HG03175 (cell line): ENCODE measurements at regions not wholly inside any gene's neighbourhood (a gene's known extent, or its start where the extent isn't known, plus 50 kb on each side); places are given as distances from the start of the nearest gene placed in this dataset.

Source experiments
- ATAC-seq: cut with Tn5 transposase; IDR thresholded peaks from one replicate; pipeline ENCODE4 v1.9.1; 2021; ENCODE audit warnings: mild to moderate bottlenecking, moderate library complexity; ENCODE audit not compliant: unreplicated experiment

DNA sequence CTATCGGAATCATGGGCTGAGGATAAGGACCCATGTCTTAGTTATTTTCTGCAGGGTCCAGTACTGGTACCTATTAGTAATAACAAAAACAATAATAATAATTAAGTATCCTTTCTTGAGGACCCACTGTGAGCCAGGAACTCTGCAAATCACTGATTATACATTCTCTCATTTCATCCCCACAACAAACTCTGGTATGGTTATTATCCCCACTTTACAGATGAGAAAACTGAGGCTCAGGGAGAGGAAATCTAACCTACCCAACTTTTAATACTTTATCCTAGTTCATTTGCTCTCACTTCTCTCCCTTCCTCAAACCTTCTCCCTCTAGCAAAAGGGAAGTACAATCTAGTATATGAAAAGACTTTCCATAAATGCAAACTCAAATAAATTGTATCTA lies 528.4 kb upstream of the PROK2 start:
- ATAC-seq = no peak

DNA sequence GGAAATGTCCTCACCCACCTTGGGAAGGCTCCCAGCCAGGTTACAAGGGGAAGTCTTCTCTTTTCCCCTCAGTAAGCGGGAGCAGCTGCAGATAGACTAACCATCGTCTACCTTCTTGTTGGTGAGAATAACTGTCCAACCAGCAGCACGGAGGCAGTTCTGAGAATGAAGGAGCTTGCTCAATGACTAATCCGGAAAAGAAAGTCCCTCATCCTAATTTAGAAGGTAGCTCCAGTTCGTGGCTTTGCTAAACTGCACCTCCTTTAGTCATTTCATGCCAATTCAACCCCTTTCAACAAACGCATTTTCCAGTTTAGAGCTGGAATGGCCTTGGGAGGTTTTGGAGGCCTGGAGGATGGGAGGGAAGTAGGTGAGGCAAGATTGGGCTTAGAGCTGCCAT lies 527.4 kb upstream of the PROK2 start:
- ATAC-seq = no peak

DNA sequence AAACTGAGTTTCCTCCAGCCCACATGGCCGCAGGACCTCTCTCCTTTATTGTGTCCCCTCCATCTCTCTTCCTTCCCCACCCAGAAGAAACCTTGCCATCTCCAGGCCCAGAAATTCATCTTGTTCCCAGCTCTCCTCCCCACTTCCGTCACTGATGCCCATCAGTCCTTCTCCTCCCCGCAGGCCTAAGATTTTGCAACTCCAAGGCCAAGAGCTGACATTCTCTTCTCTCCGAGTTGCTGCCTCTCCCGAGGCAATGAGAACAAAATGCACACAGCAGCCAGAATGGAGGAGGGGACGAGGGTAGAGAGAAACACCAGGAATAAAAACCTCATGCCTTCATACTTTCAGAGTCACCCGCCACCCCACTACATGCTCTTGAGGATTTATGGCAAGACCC lies 526.5 kb upstream of the PROK2 start:
- ATAC-seq = no peak

GRCh38 chr3:72310419-72311380 lies 525.8 kb upstream of the PROK2 start:
- ATAC-seq = peak; percentile 95

GRCh38 chr3:72309661-72310418 lies 524.9 kb upstream of the PROK2 start:
- ATAC-seq = peak; percentile 4

GRCh38 chr3:72308641-72309040 lies 523.7 kb upstream of the PROK2 start:
- ATAC-seq = no peak

GRCh38 chr3:72307438-72308115 lies 522.6 kb upstream of the PROK2 start:
- ATAC-seq = no peak

DNA sequence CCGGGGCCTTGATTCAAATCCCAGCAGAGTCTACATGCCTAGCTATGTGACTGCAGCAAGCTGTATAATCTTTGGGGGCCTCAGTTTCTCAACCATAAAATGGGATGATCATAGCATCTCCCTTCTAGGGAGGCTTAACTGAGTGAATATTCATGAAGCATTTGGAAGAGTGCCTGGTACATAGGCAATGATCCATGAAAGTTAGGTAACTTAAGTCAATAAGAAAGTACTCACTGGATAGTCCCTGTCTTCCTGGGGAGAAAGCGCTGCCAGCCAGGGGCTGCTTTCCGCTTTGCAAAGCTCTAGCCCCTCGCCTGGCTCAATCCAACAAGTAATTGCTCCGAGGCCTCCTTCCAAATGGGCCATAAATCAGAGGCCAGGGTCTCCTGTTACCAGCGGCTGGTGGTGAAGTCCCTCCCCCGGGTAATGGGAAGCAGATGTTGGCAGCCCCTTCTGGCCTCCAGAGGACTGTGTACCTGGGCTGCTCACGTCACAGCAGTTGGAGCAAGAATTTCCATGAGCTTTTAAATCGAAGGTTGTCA lies 521.9 kb upstream of the PROK2 start:
- ATAC-seq = no peak

GRCh38 chr3:72303926-72304325 lies 519.0 kb upstream of the PROK2 start:
- no peak for ATAC-seq

DNA sequence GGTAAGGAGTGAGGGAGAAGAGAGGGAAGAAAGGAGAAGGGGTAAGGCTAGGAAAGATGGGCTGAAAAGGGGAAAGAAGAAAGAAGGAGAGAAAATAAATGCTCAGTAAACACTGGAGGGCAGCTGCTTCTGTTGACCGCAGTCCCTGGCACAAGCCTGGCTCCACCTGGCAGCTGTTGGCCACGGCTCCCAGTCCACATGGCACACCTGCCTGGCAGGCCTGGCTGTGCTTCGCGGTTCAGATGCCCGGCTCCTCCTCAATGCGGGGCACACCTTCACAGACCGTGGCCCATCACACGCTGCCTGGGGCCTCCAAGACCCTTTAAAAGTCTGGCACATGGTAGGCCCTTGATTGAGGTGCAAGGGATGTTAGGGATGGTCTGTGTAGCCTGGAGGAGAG lies 516.8 kb upstream of the PROK2 start:
- no peak for ATAC-seq

DNA sequence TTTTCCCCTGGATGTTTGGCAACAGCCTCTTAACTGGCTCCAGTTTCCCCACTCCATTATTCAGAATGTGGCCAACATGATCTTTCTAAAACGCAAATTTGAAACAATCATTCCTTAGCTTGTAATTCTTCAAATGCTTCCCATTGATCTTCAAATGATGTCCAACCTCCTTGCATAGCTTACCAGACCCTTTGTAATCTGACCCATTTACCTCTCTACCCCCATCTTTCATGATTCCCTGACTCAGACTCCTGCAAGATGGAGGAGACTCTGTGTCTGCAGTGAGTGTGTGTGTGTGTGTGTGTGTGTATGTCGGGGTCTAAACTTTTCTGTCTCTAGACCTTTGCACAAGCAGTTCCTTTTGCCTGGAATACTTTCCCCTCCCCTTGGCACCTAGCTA lies 515.7 kb upstream of the PROK2 start:
- ATAC-seq = no peak

GRCh38 chr3:72299823-72300222 lies 514.9 kb upstream of the PROK2 start:
- ATAC-seq = no peak

DNA sequence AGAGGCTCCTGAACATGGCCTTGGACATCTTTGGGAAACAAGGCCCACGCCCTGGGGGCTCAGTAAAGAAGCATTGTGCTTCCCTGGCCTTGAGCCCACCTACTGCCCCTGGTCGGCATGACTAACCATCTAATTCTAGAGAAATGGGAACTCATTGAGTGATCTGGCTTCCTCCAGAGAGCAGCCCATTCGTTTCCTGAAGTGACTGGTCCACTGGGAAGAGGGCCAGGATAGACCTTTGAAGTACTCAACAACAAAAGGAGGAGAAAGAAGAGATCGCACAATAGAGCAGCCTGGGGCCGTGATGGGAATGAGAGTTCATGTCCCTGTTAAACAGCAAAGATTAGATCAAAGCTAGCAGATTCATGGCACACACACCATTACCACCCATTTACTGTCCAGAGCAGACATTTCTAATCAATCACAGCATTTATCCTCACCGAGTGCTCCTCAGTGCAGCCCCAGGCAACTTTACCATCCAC lies 514.4 kb upstream of the PROK2 start:
- ATAC-seq = no peak

GRCh38 chr3:72298201-72299152 lies 513.5 kb upstream of the PROK2 start:
- no peak for ATAC-seq

- no peak for ATAC-seq
These were observed 512.5 kb upstream of the PROK2 start for GRCh38 chr3:72297481-72297880.

GRCh38 chr3:72296477-72297111 lies 511.6 kb upstream of the PROK2 start:
- no peak for ATAC-seq

DNA sequence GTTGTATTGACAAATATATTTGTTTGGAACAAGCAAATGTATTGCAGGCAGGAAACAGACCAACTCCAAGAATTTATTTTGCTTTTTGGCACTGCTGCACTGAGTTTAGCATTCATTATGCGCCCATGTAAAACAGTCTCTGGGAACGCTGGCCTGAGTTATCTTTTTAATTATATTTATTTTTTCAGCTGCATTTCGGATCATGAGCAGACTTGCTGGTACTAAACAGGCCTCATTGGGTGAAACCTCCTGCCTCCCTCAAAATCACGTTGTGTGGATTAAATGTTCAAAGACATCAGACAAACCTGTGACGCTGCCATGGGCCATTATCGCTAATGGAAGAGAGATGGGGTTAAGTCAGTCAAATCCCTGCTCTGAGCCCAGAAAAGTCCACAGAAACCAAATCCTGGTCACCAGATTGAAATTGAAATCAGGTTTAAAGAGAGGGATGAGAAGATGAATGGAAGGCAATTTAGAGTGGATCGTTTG lies 511.1 kb upstream of the PROK2 start:
- ATAC-seq = no peak

GRCh38 chr3:72295276-72295961 lies 510.5 kb upstream of the PROK2 start:
- no peak for ATAC-seq
